ENCODE measurements at regions not wholly inside any gene's neighbourhood (a gene's known extent, or its start where the extent isn't known, plus 50 kb on each side); places are given as distances from the start of the nearest gene placed in this dataset.

GRCh38 chr10:83469728-83470331, 669.5 kb upstream of the GHITM start:
- H3F3A ChIP-seq (ENCODE audit: insufficient read depth), result no peaks in the 10 kb centered on the region
- H3K79me2 ChIP-seq (ENCODE audit: insufficient read depth, low read length), result no peaks in the 10 kb centered on the region
- no peak overlapping the region for H3K4me2 ChIP-seq (ENCODE audit: low read depth, low read length, poor library complexity, severe bottlenecking)
- H3K9ac ChIP-seq (ENCODE audit: low read length), result no peak overlapping the region
- H4K20me1 ChIP-seq (ENCODE audit: low read depth, low read length), result no peaks in the 10 kb centered on the region
- H3K27me3 ChIP-seq (ENCODE audit: low read length), result no peaks in the 10 kb centered on the region
- no peaks in the 10 kb centered on the region for H3K9me2 ChIP-seq (replicated peaks; ENCODE audit: insufficient read depth, low read length)
- TF ChIP-seq EZH2phosphoT487 (conservative IDR thresholded peaks at IDR 0.05; ENCODE audit: low read length), result no peak
- no peak for TF ChIP-seq CTCF (IDR thresholded peaks at IDR 0.05; ENCODE audit: insufficient read depth, low read length, poor library complexity, severe bottlenecking)
- no peaks in the 10 kb centered on the region for H3K9me3 ChIP-seq (ENCODE audit: insufficient read depth, low read length)
- H3K4me3 ChIP-seq (ENCODE audit: insufficient read depth, low read length, poor library complexity, severe bottlenecking), result no peak overlapping the region
- no peak overlapping the region for H3K27ac ChIP-seq (ENCODE audit: low read depth, low read length)
- H2AFZ ChIP-seq (ENCODE audit: low read depth, low read length, severe bottlenecking), result no peak overlapping the region
- H3K36me3 ChIP-seq (ENCODE audit: low read length), result no peaks in the 10 kb centered on the region

- Histone ChIP-seq H3K9me3 (ENCODE audit: insufficient read depth, low read length) (no peaks in the 10 kb centered on the region), H3K27ac (ENCODE audit: low read depth, low read length) (no peak overlapping the region), H2AFZ (ENCODE audit: low read depth, low read length, severe bottlenecking) (no peak overlapping the region), H3K9me2 (replicated peaks; ENCODE audit: insufficient read depth, low read length) (no peaks in the 10 kb centered on the region), H4K20me1 (ENCODE audit: low read depth, low read length) (no peaks in the 10 kb centered on the region), H3K9ac (ENCODE audit: low read length) (no peak overlapping the region), H3K79me2 (ENCODE audit: insufficient read depth, low read length) (no peaks in the 10 kb centered on the region), H3K27me3 (ENCODE audit: low read length) (no peaks in the 10 kb centered on the region), H3K4me3 (ENCODE audit: insufficient read depth, low read length, poor library complexity, severe bottlenecking) (no peak overlapping the region), H3K4me2 (ENCODE audit: low read depth, low read length, poor library complexity, severe bottlenecking) (no peak overlapping the region), H3F3A (ENCODE audit: insufficient read depth) (no peaks in the 10 kb centered on the region), H3K36me3 (ENCODE audit: low read length) (no peaks in the 10 kb centered on the region)
- no peak for TF ChIP-seq CTCF (IDR thresholded peaks at IDR 0.05; ENCODE audit: insufficient read depth, low read length, poor library complexity, severe bottlenecking)
- no peak for TF ChIP-seq EZH2phosphoT487 (conservative IDR thresholded peaks at IDR 0.05; ENCODE audit: low read length)
These were observed 663.1 kb upstream of the GHITM start for GRCh38 chr10:83476211-83476610.

- no peak overlapping the region for H3K9ac ChIP-seq (ENCODE audit: low read length)
- no peaks in the 10 kb centered on the region for H3K27me3 ChIP-seq (ENCODE audit: low read length)
- no peak overlapping the region for H3K27ac ChIP-seq (ENCODE audit: low read depth, low read length)
- H3K79me2 ChIP-seq (ENCODE audit: insufficient read depth, low read length), result no peaks in the 10 kb centered on the region
- no peak overlapping the region for H3K4me2 ChIP-seq (ENCODE audit: low read depth, low read length, poor library complexity, severe bottlenecking)
- H3K9me2 ChIP-seq (replicated peaks; ENCODE audit: insufficient read depth, low read length), result no peaks in the 10 kb centered on the region
- no peaks in the 10 kb centered on the region for H3K9me3 ChIP-seq (ENCODE audit: insufficient read depth, low read length)
- no peaks in the 10 kb centered on the region for H4K20me1 ChIP-seq (ENCODE audit: low read depth, low read length)
- TF ChIP-seq EZH2phosphoT487 (conservative IDR thresholded peaks at IDR 0.05; ENCODE audit: low read length), result no peak
- TF ChIP-seq CTCF (IDR thresholded peaks at IDR 0.05; ENCODE audit: insufficient read depth, low read length, poor library complexity, severe bottlenecking), result no peak
- H3K36me3 ChIP-seq (ENCODE audit: low read length), result no peaks in the 10 kb centered on the region
- H3K4me3 ChIP-seq (ENCODE audit: insufficient read depth, low read length, poor library complexity, severe bottlenecking), result no peak overlapping the region
- H2AFZ ChIP-seq (ENCODE audit: low read depth, low read length, severe bottlenecking), result no peak overlapping the region
- H3F3A ChIP-seq (ENCODE audit: insufficient read depth), result no peaks in the 10 kb centered on the region
These were observed 650.1 kb upstream of the GHITM start for GRCh38 chr10:83489161-83489560.

Data from SU-DHL-6 (cell line).